Activated CD4-positive, alpha-beta T cell treated with anti-CD3 and anti-CD28 coated beads, Interleukin-2, amount 50 U/mL, for 48 hours (primary cell): ENCODE measurements at regions not wholly inside any gene's neighbourhood (a gene's known extent, or its start where the extent isn't known, plus 50 kb on each side); places are given as distances from the start of the nearest gene placed in this dataset.
"Not testable (repeated sequence)": the region's sequence is repeated elsewhere in the genome, so short reads cannot be mapped to it uniquely, and the experiment has no call there.

Experiments used
- DNase-seq, 2 experiments: peaks; one replicate each; pipeline ENCODE4 v3.0.0-alpha.2; 2020

- peak in 1 of 2 experiments; percentile 0 for DNase-seq
These were observed 117.0 kb upstream of the TEX13C start for GRCh38 chrX:125202591-125203248.

GRCh38 chrX:125203365-125203736 lies 116.3 kb upstream of the TEX13C start:
- peak in 1 of 2 experiments; percentile 0 for DNase-seq

- DNase-seq = peak in 1 of 2 experiments; percentile 9
These were observed 115.7 kb upstream of the TEX13C start for GRCh38 chrX:125203737-125204578.

GRCh38 chrX:125204681-125205132 lies 115.0 kb upstream of the TEX13C start:
- no peak for DNase-seq

- DNase-seq = peak; percentile 12 to 25
These were observed 114.3 kb upstream of the TEX13C start for GRCh38 chrX:125205133-125205917.

- peak in 1 of 2 experiments; percentile 0 for DNase-seq
These were observed 113.6 kb upstream of the TEX13C start for GRCh38 chrX:125205918-125206665.

- no peak for DNase-seq
These were observed 109.5 kb upstream of the TEX13C start for GRCh38 chrX:125210146-125210545.

- DNase-seq = no peak
These were observed 99.8 kb upstream of the TEX13C start for GRCh38 chrX:125219852-125220251.

GRCh38 chrX:125236955-125237354 lies 82.7 kb upstream of the TEX13C start:
- no peak for DNase-seq

GRCh38 chrX:125248931-125249330 lies 70.7 kb upstream of the TEX13C start:
- no peak for DNase-seq

GRCh38 chrX:125255759-125256158 lies 63.9 kb upstream of the TEX13C start:
- DNase-seq = not testable (repeated sequence)

- DNase-seq = no peak
These were observed 56.8 kb upstream of the TEX13C start for GRCh38 chrX:125262836-125263235.

- DNase-seq = no peak
These were observed 53.5 kb upstream of the TEX13C start for GRCh38 chrX:125266153-125266660.
